Neural cell (in vitro differentiated cells): ENCODE measurements at regions not wholly inside any gene's neighbourhood (a gene's known extent, or its start where the extent isn't known, plus 50 kb on each side); places are given as distances from the start of the nearest gene placed in this dataset.

ENCODE experiments used
- H2AFZ ChIP-seq: fragments of 200-600, 300-800 bp; sonication (generic), shearing (Covaris generic); 2 replicates; pipeline ENCODE4 v1.6.0; 2014; ENCODE audit warnings: low read depth, mild to moderate bottlenecking, antibody characterized with exemption, low read length, moderate library complexity
- H3F3A ChIP-seq: fragments of 200-600 bp; shearing (Covaris generic); 2 replicates; pipeline ENCODE4 v1.6.1; 2016; ENCODE audit warnings: mild to moderate bottlenecking, moderate library complexity, mixed read lengths, antibody characterized with exemption, low read length; ENCODE audit not compliant: insufficient read depth, poor library complexity, severe bottlenecking
- H3K27ac ChIP-seq: fragments of 200-600, 300-800 bp; sonication (generic), shearing (Covaris generic); 2 replicates; pipeline ENCODE4 v1.5.1; 2014; ENCODE audit warnings: mild to moderate bottlenecking, low read length, moderate library complexity
- H3K27me3 ChIP-seq: fragments of 300-800, 200-600 bp; sonication (generic), shearing (Covaris generic); 2 replicates; pipeline ENCODE4 v1.6.0; 2014; ENCODE audit warnings: mild to moderate bottlenecking, low read depth, low read length, moderate library complexity; ENCODE audit not compliant: insufficient read depth
- H3K36me3 ChIP-seq: fragments of 300-800, 200-600 bp; sonication (generic), shearing (Covaris generic); 2 replicates; pipeline ENCODE4 v1.5.1; 2014; ENCODE audit warnings: mild to moderate bottlenecking, antibody characterized with exemption, low read length, moderate library complexity; ENCODE audit not compliant: insufficient read depth
- H3K4me2 ChIP-seq: fragments of 300-800, 200-600 bp; sonication (generic), shearing (Covaris generic); 2 replicates; pipeline ENCODE4 v1.6.0; 2014; ENCODE audit warnings: mild to moderate bottlenecking, low read length
- H3K4me3 ChIP-seq: fragments of 300-800, 200-600 bp; sonication (generic), shearing (Covaris generic); 2 replicates; pipeline ENCODE4 v1.5.1; 2014; ENCODE audit warnings: mild to moderate bottlenecking, low read length, moderate library complexity
- H3K79me2 ChIP-seq: fragments of 200-600 bp; shearing (Covaris generic); replicated peaks from 2 replicates; pipeline ENCODE4 v1.6.0; 2014; ENCODE audit warnings: mild to moderate bottlenecking, low read length, moderate library complexity; ENCODE audit not compliant: insufficient read depth
- H3K9ac ChIP-seq: fragments of 300-800, 200-600 bp; sonication (generic), shearing (Covaris generic); 2 replicates; pipeline ENCODE4 v1.6.1; 2016; ENCODE audit warnings: mild to moderate bottlenecking, low read length, mixed read lengths
- H3K9me2 ChIP-seq: fragments of 200-600 bp; shearing (Covaris generic); 2 replicates; pipeline ENCODE4 v1.6.1; 2016; ENCODE audit warnings: mild to moderate bottlenecking, low read length, mixed read lengths; ENCODE audit not compliant: insufficient read depth
- H3K9me3 ChIP-seq: fragments of 200-600, 300-800 bp; sonication (generic), shearing (Covaris generic); 2 replicates; pipeline ENCODE4 v1.6.1; 2016; ENCODE audit warnings: mild to moderate bottlenecking, mixed run types, low read length, moderate library complexity, mixed read lengths
- H4K20me1 ChIP-seq: fragments of 200-600 bp; shearing (Covaris generic); 2 replicates; pipeline ENCODE4 v1.6.1; 2016; ENCODE audit warnings: mild to moderate bottlenecking, mixed run types; ENCODE audit not compliant: insufficient read depth
- CTCF ChIP-seq: fragments of 450-650 bp; IDR thresholded peaks from 2 replicates; pipeline ENCODE4 v1.5.1; 2014; ENCODE audit warnings: antibody characterized with exemption, mild to moderate bottlenecking, moderate library complexity; ENCODE audit not compliant: poor library complexity, severe bottlenecking
- EP300 ChIP-seq: fragments of 450-650 bp; conservative IDR thresholded peaks from 2 replicates; pipeline ENCODE4 v1.6.1; 2014; ENCODE audit warnings: antibody characterized with exemption, mild to moderate bottlenecking, moderate library complexity; ENCODE audit not compliant: poor library complexity, severe bottlenecking
- EZH2 ChIP-seq: fragments of 200-600, 300-800 bp; shearing (Covaris generic), sonication (generic); IDR thresholded peaks from 2 replicates; pipeline ENCODE4 v1.6.1; 2014; ENCODE audit warnings: antibody characterized with exemption, low read length, borderline replicate concordance, mild to moderate bottlenecking; ENCODE audit not compliant: insufficient read depth, poor library complexity, severe bottlenecking
- MXI1 ChIP-seq: fragments of 450-650 bp; conservative IDR thresholded peaks from 2 replicates; pipeline ENCODE4 v1.6.1; 2014; ENCODE audit warnings: antibody characterized with exemption, mild to moderate bottlenecking; ENCODE audit not compliant: poor library complexity, severe bottlenecking
- RAD21 ChIP-seq: fragments of 450-650 bp; conservative IDR thresholded peaks from 2 replicates; pipeline ENCODE4 v1.6.1; 2014; ENCODE audit warnings: antibody characterized with exemption, mild to moderate bottlenecking, moderate library complexity
- TAF1 ChIP-seq: IDR thresholded peaks from 2 replicates; pipeline ENCODE4 v1.6.1; 2012; ENCODE audit warnings: low read depth

DNA sequence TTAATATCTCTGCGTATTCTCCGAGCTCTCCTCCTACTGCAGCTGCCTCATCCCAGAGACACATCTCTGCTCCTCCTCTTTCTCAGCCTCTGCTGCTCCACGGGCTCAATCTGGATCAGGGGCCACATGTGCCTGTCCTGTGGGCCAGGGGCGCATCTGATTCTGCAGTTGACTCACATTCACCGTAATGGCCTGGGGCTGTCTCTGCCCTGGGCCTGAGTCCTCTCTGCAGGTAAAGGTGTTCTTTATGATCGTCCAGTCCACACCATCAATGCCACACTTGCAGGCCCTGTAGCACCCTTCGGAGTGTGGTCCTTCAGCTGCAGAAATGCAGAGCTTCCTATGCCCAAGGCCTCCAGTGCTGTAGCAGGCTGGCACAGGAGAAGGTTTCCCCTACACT is 154.5 kb downstream of the OAT start:
- Histone ChIP-seq H3K36me3 (no peaks in the 10 kb centered on the region), H3K4me3 (no peak overlapping the region), H3K27ac (no peak overlapping the region), H3K9ac (no peak overlapping the region), H4K20me1 (no peaks in the 10 kb centered on the region), H3K9me3 (no peaks in the 10 kb centered on the region), H3F3A (no peaks in the 10 kb centered on the region), H3K4me2 (no peak overlapping the region), H3K79me2 (no peaks in the 10 kb centered on the region), H3K27me3 (no peaks in the 10 kb centered on the region), H3K9me2 (no peaks in the 10 kb centered on the region), H2AFZ (no peak overlapping the region)
- TF ChIP-seq TAF1 (no peak), CTCF (no peak), EZH2 (no peak)

GRCh38 chr10:124263726-124264125 is 155.0 kb downstream of the OAT start:
- Histone ChIP-seq H3F3A (no peaks in the 10 kb centered on the region), H3K4me2 (no peak overlapping the region), H4K20me1 (no peaks in the 10 kb centered on the region), H2AFZ (no peak overlapping the region), H3K27ac (no peak overlapping the region), H3K36me3 (no peaks in the 10 kb centered on the region), H3K9me3 (no peaks in the 10 kb centered on the region), H3K4me3 (no peak overlapping the region), H3K9me2 (no peaks in the 10 kb centered on the region), H3K27me3 (no peaks in the 10 kb centered on the region), H3K9ac (no peak overlapping the region), H3K79me2 (no peaks in the 10 kb centered on the region)
- TF ChIP-seq RAD21 (no peak), TAF1 (no peak)

- Histone ChIP-seq H3K9me2 (no peaks in the 10 kb centered on the region), H3K36me3 (no peaks in the 10 kb centered on the region), H3K9me3 (no peaks in the 10 kb centered on the region), H3K27me3 (no peaks in the 10 kb centered on the region), H3K79me2 (no peaks in the 10 kb centered on the region), H3K4me3 (no peak overlapping the region), H3K27ac (no peak overlapping the region), H4K20me1 (no peaks in the 10 kb centered on the region), H3K9ac (no peak overlapping the region), H2AFZ (no peak overlapping the region), H3F3A (no peaks in the 10 kb centered on the region), H3K4me2 (no peak overlapping the region)
- no peak for TF ChIP-seq RAD21
- TF ChIP-seq EP300 = no peak
- no peak for TF ChIP-seq EZH2
- TF ChIP-seq MXI1 = no peak
- TF ChIP-seq CTCF = no peak
These were observed 155.8 kb downstream of the OAT start for GRCh38 chr10:124262971-124263370.
